ENCODE measurements at regions not wholly inside any gene's neighbourhood (a gene's known extent, or its start where the extent isn't known, plus 50 kb on each side); places are given as distances from the start of the nearest gene placed in this dataset.

DNA sequence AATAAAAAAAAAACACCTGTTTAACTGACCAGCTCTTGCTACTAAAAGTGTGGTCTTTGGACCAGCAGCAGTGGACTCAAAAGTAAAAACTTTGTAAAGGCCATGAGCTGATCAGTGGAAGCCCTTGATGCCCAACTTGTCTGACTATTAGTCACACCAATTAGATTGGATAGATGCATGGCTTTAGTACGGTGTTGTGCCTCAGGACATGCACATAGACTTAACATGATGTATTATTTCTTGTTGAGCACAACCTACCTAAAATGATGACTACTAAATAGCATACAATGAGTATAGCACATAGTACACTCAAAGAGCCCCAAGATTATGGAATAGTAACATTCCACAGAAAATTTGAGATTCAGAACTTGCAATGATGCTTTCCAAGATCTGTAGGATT, 95.1 kb upstream of the FIBIN start:
- H3K79me2 ChIP-seq (ENCODE audit: low read length) = no peaks in the 10 kb centered on the region

DNA sequence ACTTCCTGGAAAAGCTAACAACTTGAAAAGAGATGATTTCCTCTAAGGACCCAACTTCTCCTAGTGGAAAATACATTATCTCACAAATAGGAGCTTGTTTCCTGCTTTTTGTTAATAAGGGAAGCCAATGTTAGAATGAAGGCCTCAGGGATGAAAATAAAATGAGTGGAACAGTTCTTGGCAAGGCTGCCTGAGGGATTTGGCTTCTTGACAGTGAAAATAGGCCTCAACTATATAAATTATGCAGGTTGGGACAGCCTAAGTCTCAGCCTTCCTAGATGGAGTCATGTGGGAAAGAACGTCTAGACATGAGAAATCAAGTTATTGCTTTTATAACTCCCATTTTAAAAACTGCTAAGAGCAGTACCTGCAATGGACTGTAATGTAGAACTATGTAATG, 92.8 kb upstream of the FIBIN start:
- TF ChIP-seq CTCF (IDR thresholded peaks at IDR 0.05; ENCODE audit: low read depth, low read length) = no peak
- TF ChIP-seq EZH2phosphoT487 (IDR thresholded peaks at IDR 0.05; ENCODE audit: low read depth) = no peak
- Histone ChIP-seq H3K9me3 (ENCODE audit: insufficient read depth, low read length) (no peaks in the 10 kb centered on the region), H3K4me2 (ENCODE audit: low read length) (no peak overlapping the region), H3K27ac (ENCODE audit: low read length) (peak overlapping the region; percentile 21), H3K79me2 (ENCODE audit: low read length) (no peaks in the 10 kb centered on the region), H3K4me1 (ENCODE audit: low read length) (peaks cover 42% of the 10 kb centered on the region), H2AFZ (ENCODE audit: low read depth, low read length) (no peak overlapping the region), H4K20me1 (ENCODE audit: insufficient read depth, low read length) (no peaks in the 10 kb centered on the region), H3K9ac (ENCODE audit: low read length) (no peak overlapping the region), H3K36me3 (replicated peaks; ENCODE audit: low read depth, low read length) (no peaks in the 10 kb centered on the region), H3K4me3 (ENCODE audit: low read length) (no peak overlapping the region), H3K27me3 (ENCODE audit: low read depth, low read length) (no peaks in the 10 kb centered on the region)

More for the DNA sequence above, 95.1 kb upstream of the FIBIN start:
- H4K20me1 ChIP-seq (ENCODE audit: insufficient read depth, low read length) = no peaks in the 10 kb centered on the region
- H3K4me1 ChIP-seq (ENCODE audit: low read length) = peaks cover 18% of the 10 kb centered on the region
- no peak overlapping the region for H3K27ac ChIP-seq (ENCODE audit: low read length)
- no peak overlapping the region for H3K4me3 ChIP-seq (ENCODE audit: low read length)
- H2AFZ ChIP-seq (ENCODE audit: low read depth, low read length) = no peak overlapping the region
- no peak for TF ChIP-seq EZH2phosphoT487 (IDR thresholded peaks at IDR 0.05; ENCODE audit: low read depth)
- TF ChIP-seq CTCF (IDR thresholded peaks at IDR 0.05; ENCODE audit: low read depth, low read length) = no peak
- H3K4me2 ChIP-seq (ENCODE audit: low read length) = no peak overlapping the region
- no peaks in the 10 kb centered on the region for H3K9me3 ChIP-seq (ENCODE audit: insufficient read depth, low read length)
- H3K27me3 ChIP-seq (ENCODE audit: low read depth, low read length) = no peaks in the 10 kb centered on the region
- no peaks in the 10 kb centered on the region for H3K36me3 ChIP-seq (replicated peaks; ENCODE audit: low read depth, low read length)
- H3K9ac ChIP-seq (ENCODE audit: low read length) = no peak overlapping the region

GRCh38 chr11:26904132-26904531, 89.8 kb upstream of the FIBIN start:
- no peak overlapping the region; the same call in 1 of the 2 replicates for H3K9ac ChIP-seq (ENCODE audit: low read length)
- no peaks in the 10 kb centered on the region for H3K27me3 ChIP-seq (ENCODE audit: low read depth, low read length)

GRCh38 chr11:26904801-26905200, 89.1 kb upstream of the FIBIN start:
- Histone ChIP-seq H3K4me1 (ENCODE audit: low read length) (peaks cover 51% of the 10 kb centered on the region), H3K9ac (ENCODE audit: low read length) (peak overlapping the region; percentile 5; the same call in 1 of the 2 replicates), H3K79me2 (ENCODE audit: low read length) (no peaks in the 10 kb centered on the region), H3K4me3 (ENCODE audit: low read length) (no peak overlapping the region), H3K36me3 (replicated peaks; ENCODE audit: low read depth, low read length) (no peaks in the 10 kb centered on the region), H3K27me3 (ENCODE audit: low read depth, low read length) (no peaks in the 10 kb centered on the region), H4K20me1 (ENCODE audit: insufficient read depth, low read length) (no peaks in the 10 kb centered on the region), H3K9me3 (ENCODE audit: insufficient read depth, low read length) (0 out of 2 replicates have a peak, but pooled peaks cover 3% of the 10 kb centered on the region), H2AFZ (ENCODE audit: low read depth, low read length) (no peak overlapping the region), H3K4me2 (ENCODE audit: low read length) (peak overlapping the region; percentile 56), H3K27ac (ENCODE audit: low read length) (peak overlapping the region; percentile 66; the same call in 1 of the 2 replicates)
- TF ChIP-seq CTCF (IDR thresholded peaks at IDR 0.05; ENCODE audit: low read depth, low read length) = no peak
- TF ChIP-seq EZH2phosphoT487 (IDR thresholded peaks at IDR 0.05; ENCODE audit: low read depth) = no peak

More at GRCh38 chr11:26904132-26904531, 89.8 kb upstream of the FIBIN start:
- H2AFZ ChIP-seq (ENCODE audit: low read depth, low read length) = no peak overlapping the region
- H3K79me2 ChIP-seq (ENCODE audit: low read length) = no peaks in the 10 kb centered on the region
- no peaks in the 10 kb centered on the region for H3K36me3 ChIP-seq (replicated peaks; ENCODE audit: low read depth, low read length)
- H4K20me1 ChIP-seq (ENCODE audit: insufficient read depth, low read length) = no peaks in the 10 kb centered on the region
- no peak overlapping the region for H3K27ac ChIP-seq (ENCODE audit: low read length)
- H3K9me3 ChIP-seq (ENCODE audit: insufficient read depth, low read length) = 0 out of 2 replicates have a peak, but pooled peaks cover 3% of the 10 kb centered on the region
- no peak overlapping the region for H3K4me3 ChIP-seq (ENCODE audit: low read length)
- peak overlapping the region; percentile 56 for H3K4me2 ChIP-seq (ENCODE audit: low read length)
- TF ChIP-seq CTCF (IDR thresholded peaks at IDR 0.05; ENCODE audit: low read depth, low read length) (no peak), EZH2phosphoT487 (IDR thresholded peaks at IDR 0.05; ENCODE audit: low read depth) (no peak)
- peaks cover 45% of the 10 kb centered on the region for H3K4me1 ChIP-seq (ENCODE audit: low read length)
